OCI-LY3 (cell line): ENCODE measurements at regions not wholly inside any gene's neighbourhood (a gene's known extent, or its start where the extent isn't known, plus 50 kb on each side); places are given as distances from the start of the nearest gene placed in this dataset.

Experiments
- CTCF ChIP-seq: fragments of 200-600, 300-600 bp; sonication (generic); IDR thresholded peaks from 2 replicates; pipeline ENCODE4 v1.5.1; 2014; ENCODE audit warnings: antibody characterized with exemption, low read length, low read depth
- EZH2phosphoT487 ChIP-seq: fragments of 200-600 bp; shearing (Covaris generic); IDR thresholded peaks from 2 replicates; pipeline ENCODE4 v1.6.1; 2018; ENCODE audit warnings: antibody characterized with exemption, mixed run types, low read depth

- TF ChIP-seq CTCF (no peak), EZH2phosphoT487 (no peak)
Observed at GRCh38 chr12:40508421-40508820, 183.8 kb upstream of the CNTN1 start.
